Uterus (tissue), 2 donors: ENCODE measurements at regions not wholly inside any gene's neighbourhood (a gene's known extent, or its start where the extent isn't known, plus 50 kb on each side); places are given as distances from the start of the nearest gene placed in this dataset.

ENCODE experiments used
- CTCF ChIP-seq, 4 experiments: fragments of 200-600 bp in 2 of 4; fragments of 450-650 bp in 2 of 4; sonication (generic) in 2 of 4; IDR thresholded peaks; one replicate each; pipeline ENCODE4 v1.5.1; 2016 to 2019; ENCODE audit warnings: antibody characterized with exemption in 4 of 4, mild to moderate bottlenecking in 2 of 4, moderate library complexity in 1 of 4
- POLR2A ChIP-seq, 2 donors: fragments of 450-650 bp; IDR thresholded peaks; one replicate each; pipeline ENCODE4 v1.6.1; 2016; ENCODE audit warnings: antibody characterized with exemption in 2 of 2, mild to moderate bottlenecking in 1 of 2, moderate library complexity in 1 of 2

- TF ChIP-seq CTCF (IDR thresholded peaks at IDR 0.05) (no peak), POLR2A (IDR thresholded peaks at IDR 0.05) (no peak)
These were observed 86.8 kb downstream of the MATN1 start for GRCh38 chr1:30636621-30637020.
